ENCODE measurements at regions not wholly inside any gene's neighbourhood (a gene's known extent, or its start where the extent isn't known, plus 50 kb on each side); places are given as distances from the start of the nearest gene placed in this dataset.

DNA sequence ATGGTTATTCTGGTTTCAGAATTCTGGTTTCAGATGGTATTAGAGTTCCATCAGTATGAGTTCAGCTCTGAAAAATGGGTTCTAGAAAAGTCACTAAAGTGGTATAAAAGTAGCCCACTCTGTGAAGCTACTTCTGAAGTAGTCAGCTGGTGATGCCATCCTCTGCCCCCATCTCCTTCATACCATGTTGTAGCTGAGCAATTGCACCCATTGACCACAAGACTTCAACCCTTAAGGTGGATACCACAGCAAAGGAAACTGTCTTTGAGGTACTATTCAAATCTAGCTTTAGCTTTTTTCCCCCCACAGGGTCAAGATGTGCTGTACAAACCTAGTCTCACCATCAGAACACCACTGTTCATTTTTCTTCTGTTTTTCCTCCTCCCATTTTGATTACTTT lies 444.9 kb downstream of the DMAC1 start:
- ChIA-PET POLR2A (no interaction called here), CTCF (ENCODE audit: unreplicated experiment) (no interaction called here)
- no peaks in the 10 kb centered on the region for H3K79me2 ChIP-seq (ENCODE audit: insufficient read depth, low read depth, low read length)
- no peak overlapping the region for H3K4me3 ChIP-seq (ENCODE audit: low read depth, low read length, poor library complexity, severe bottlenecking)
- H3K4me1 ChIP-seq (ENCODE audit: insufficient read depth, low read length, poor library complexity, severe bottlenecking): no peaks in the 10 kb centered on the region
- no peaks in the 10 kb centered on the region for H4K20me1 ChIP-seq (ENCODE audit: insufficient read depth, low read length)
- no peaks in the 10 kb centered on the region for H3K9me3 ChIP-seq (ENCODE audit: low read length)
- no peaks in the 10 kb centered on the region for H3K9me2 ChIP-seq (ENCODE audit: insufficient read depth, low read length)
- H2AFZ ChIP-seq (ENCODE audit: low read length): no peak overlapping the region
- DNase-seq (ENCODE audit: low spot score): no peak
- H3K27ac ChIP-seq (ENCODE audit: low read depth, low read length, poor library complexity, severe bottlenecking): no peak overlapping the region
- no peaks in the 10 kb centered on the region for H3K36me3 ChIP-seq (ENCODE audit: insufficient read depth, low read length)
- intact Hi-C loops (cut with micrococcal nuclease; ENCODE audit: unreplicated experiment): no loop called here
- no peak overlapping the region for H3K4me2 ChIP-seq (ENCODE audit: low read length)
- TF ChIP-seq, protein P1, sequence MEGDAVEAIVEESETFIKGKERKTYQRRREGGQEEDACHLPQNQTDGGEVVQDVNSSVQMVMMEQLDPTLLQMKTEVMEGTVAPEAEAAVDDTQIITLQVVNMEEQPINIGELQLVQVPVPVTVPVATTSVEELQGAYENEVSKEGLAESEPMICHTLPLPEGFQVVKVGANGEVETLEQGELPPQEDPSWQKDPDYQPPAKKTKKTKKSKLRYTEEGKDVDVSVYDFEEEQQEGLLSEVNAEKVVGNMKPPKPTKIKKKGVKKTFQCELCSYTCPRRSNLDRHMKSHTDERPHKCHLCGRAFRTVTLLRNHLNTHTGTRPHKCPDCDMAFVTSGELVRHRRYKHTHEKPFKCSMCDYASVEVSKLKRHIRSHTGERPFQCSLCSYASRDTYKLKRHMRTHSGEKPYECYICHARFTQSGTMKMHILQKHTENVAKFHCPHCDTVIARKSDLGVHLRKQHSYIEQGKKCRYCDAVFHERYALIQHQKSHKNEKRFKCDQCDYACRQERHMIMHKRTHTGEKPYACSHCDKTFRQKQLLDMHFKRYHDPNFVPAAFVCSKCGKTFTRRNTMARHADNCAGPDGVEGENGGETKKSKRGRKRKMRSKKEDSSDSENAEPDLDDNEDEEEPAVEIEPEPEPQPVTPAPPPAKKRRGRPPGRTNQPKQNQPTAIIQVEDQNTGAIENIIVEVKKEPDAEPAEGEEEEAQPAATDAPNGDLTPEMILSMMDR (conservative IDR thresholded peaks at IDR 0.05; ENCODE audit: low read length): no peak
- no peak for TF ChIP-seq EZH2phosphoT487 (IDR thresholded peaks at IDR 0.05; ENCODE audit: borderline replicate concordance, low read depth, low read length)
- BruUV-seq (replicated peaks): no TSS peak

DNA sequence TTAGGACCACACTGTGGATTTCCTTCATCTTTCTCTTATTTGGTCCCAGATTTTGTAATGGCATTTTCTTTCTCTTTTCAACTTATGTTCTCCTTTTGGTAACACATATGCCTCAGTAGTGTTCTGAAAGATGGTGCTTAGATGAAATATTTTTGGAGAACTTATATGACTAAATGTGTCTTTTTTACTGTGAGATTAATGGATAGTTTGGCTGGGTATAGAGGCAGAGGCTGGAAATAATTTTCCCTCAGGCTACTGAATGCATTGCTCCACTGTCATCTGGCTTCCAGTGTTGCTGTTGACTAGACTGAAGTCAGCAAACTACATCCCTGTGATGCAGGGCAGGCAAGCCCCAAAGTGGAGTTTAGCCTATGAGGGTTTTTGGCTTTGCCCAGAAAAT lies 450.9 kb downstream of the DMAC1 start:
- H2AFZ ChIP-seq (ENCODE audit: low read length): no peak overlapping the region
- H4K20me1 ChIP-seq (ENCODE audit: insufficient read depth, low read length): no peaks in the 10 kb centered on the region
- H3K4me1 ChIP-seq (ENCODE audit: insufficient read depth, low read length, poor library complexity, severe bottlenecking): no peaks in the 10 kb centered on the region
- H3K4me2 ChIP-seq (ENCODE audit: low read length): no peak overlapping the region
- H3K9me3 ChIP-seq (ENCODE audit: low read length): no peaks in the 10 kb centered on the region
- no peak overlapping the region for H3K4me3 ChIP-seq (ENCODE audit: low read depth, low read length, poor library complexity, severe bottlenecking)
- ChIA-PET CTCF (ENCODE audit: unreplicated experiment) (no interaction called here), POLR2A (no interaction called here)
- no peaks in the 10 kb centered on the region for H3K79me2 ChIP-seq (ENCODE audit: insufficient read depth, low read depth, low read length)
- no peaks in the 10 kb centered on the region for H3K36me3 ChIP-seq (ENCODE audit: insufficient read depth, low read length)
- TF ChIP-seq, protein P1 (conservative IDR thresholded peaks at IDR 0.05; ENCODE audit: low read length): no peak
- no peak for TF ChIP-seq EZH2phosphoT487 (IDR thresholded peaks at IDR 0.05; ENCODE audit: borderline replicate concordance, low read depth, low read length)
- no peak overlapping the region for H3K27ac ChIP-seq (ENCODE audit: low read depth, low read length, poor library complexity, severe bottlenecking)
- no TSS peak for BruUV-seq (replicated peaks)
- intact Hi-C loops (cut with micrococcal nuclease; ENCODE audit: unreplicated experiment): no loop called here
- no peaks in the 10 kb centered on the region for H3K9me2 ChIP-seq (ENCODE audit: insufficient read depth, low read length)
- DNase-seq (ENCODE audit: low spot score): no peak

DNA sequence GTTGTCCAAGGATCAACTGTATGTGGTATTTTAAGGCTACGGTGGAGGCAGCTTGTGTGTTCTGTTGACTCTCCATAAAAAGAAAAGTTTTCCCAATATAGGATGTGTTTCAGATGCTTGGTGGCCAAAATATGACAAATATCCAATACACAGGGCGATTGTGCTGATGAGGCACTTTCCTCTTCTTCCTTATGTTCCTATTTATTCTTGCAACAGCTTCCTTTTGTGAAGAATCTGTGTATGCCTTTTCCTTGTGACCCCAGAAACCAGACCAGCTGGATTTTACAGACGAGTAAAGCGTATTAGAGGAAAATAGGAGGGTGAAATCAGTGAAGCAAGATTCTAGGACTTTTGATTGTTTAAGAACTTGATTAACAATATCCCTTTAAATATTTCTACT lies 452.0 kb downstream of the DMAC1 start:
- H3K36me3 ChIP-seq (ENCODE audit: insufficient read depth, low read length): no peaks in the 10 kb centered on the region
- TF ChIP-seq, protein P1 (conservative IDR thresholded peaks at IDR 0.05; ENCODE audit: low read length): no peak
- no peak for TF ChIP-seq EZH2phosphoT487 (IDR thresholded peaks at IDR 0.05; ENCODE audit: borderline replicate concordance, low read depth, low read length)
- no peak overlapping the region for H3K27ac ChIP-seq (ENCODE audit: low read depth, low read length, poor library complexity, severe bottlenecking)
- no peaks in the 10 kb centered on the region for H3K9me2 ChIP-seq (ENCODE audit: insufficient read depth, low read length)
- no peak overlapping the region for H3K4me2 ChIP-seq (ENCODE audit: low read length)
- H3K79me2 ChIP-seq (ENCODE audit: insufficient read depth, low read depth, low read length): no peaks in the 10 kb centered on the region
- intact Hi-C loops (cut with micrococcal nuclease; ENCODE audit: unreplicated experiment): no loop called here
- no peaks in the 10 kb centered on the region for H4K20me1 ChIP-seq (ENCODE audit: insufficient read depth, low read length)
- ChIA-PET POLR2A (no interaction called here), CTCF (ENCODE audit: unreplicated experiment) (interaction anchor here (0.6 kb wide), 1 partner anchor 147 kb away, joined by 4 read pairs; no protein-coding TSS in a partner anchor)
- DNase-seq (ENCODE audit: low spot score): no peak
- no peaks in the 10 kb centered on the region for H3K4me1 ChIP-seq (ENCODE audit: insufficient read depth, low read length, poor library complexity, severe bottlenecking)
- no peaks in the 10 kb centered on the region for H3K9me3 ChIP-seq (ENCODE audit: low read length)
- no peak overlapping the region for H2AFZ ChIP-seq (ENCODE audit: low read length)
- BruUV-seq (replicated peaks): no TSS peak
- H3K4me3 ChIP-seq (ENCODE audit: low read depth, low read length, poor library complexity, severe bottlenecking): no peak overlapping the region
